ENCODE measurements at regions not wholly inside any gene's neighbourhood (a gene's known extent, or its start where the extent isn't known, plus 50 kb on each side); places are given as distances from the start of the nearest gene placed in this dataset.

GRCh38 chr12:97948591-97948990 is 486.0 kb downstream of the RMST start:
- TF ChIP-seq CTCF (conservative IDR thresholded peaks at IDR 0.05; ENCODE audit: low read length) (no peak), EZH2phosphoT487 (IDR thresholded peaks at IDR 0.05; ENCODE audit: borderline replicate concordance, low read depth, low read length) (no peak)
